ENCODE measurements at regions not wholly inside any gene's neighbourhood (a gene's known extent, or its start where the extent isn't known, plus 50 kb on each side); places are given as distances from the start of the nearest gene placed in this dataset.

GRCh38 chr7:155213385-155213784, 84.3 kb upstream of the INSIG1 start:
- Histone ChIP-seq H3K36me3 (ENCODE audit: control insufficient read depth, insufficient read depth, low read length) (no peaks in the 10 kb centered on the region), H3K27me3 (ENCODE audit: control insufficient read depth, insufficient read depth, low read length) (no peaks in the 10 kb centered on the region), H3K9ac (ENCODE audit: low read depth, low read length) (no peak overlapping the region), H3K9me3 (ENCODE audit: control insufficient read depth, insufficient read depth, low read length) (no peaks in the 10 kb centered on the region), H3K4me3 (ENCODE audit: low read depth, low read length) (no peak overlapping the region), H3K4me1 (ENCODE audit: control insufficient read depth, insufficient read depth, low read length) (no peaks in the 10 kb centered on the region)

GRCh38 chr7:155213955-155214740, 83.5 kb upstream of the INSIG1 start:
- Histone ChIP-seq H3K4me1 (ENCODE audit: control insufficient read depth, insufficient read depth, low read length) (no peaks in the 10 kb centered on the region), H3K27me3 (ENCODE audit: control insufficient read depth, insufficient read depth, low read length) (no peaks in the 10 kb centered on the region), H3K36me3 (ENCODE audit: control insufficient read depth, insufficient read depth, low read length) (no peaks in the 10 kb centered on the region), H3K9me3 (ENCODE audit: control insufficient read depth, insufficient read depth, low read length) (no peaks in the 10 kb centered on the region), H3K4me3 (ENCODE audit: low read depth, low read length) (no peak overlapping the region), H3K9ac (ENCODE audit: low read depth, low read length) (no peak overlapping the region)

GRCh38 chr7:155215576-155216325, 81.9 kb upstream of the INSIG1 start:
- H3K9ac ChIP-seq (ENCODE audit: low read depth, low read length): no peak overlapping the region
- no peaks in the 10 kb centered on the region for H3K36me3 ChIP-seq (ENCODE audit: control insufficient read depth, insufficient read depth, low read length)
- no peaks in the 10 kb centered on the region for H3K27me3 ChIP-seq (ENCODE audit: control insufficient read depth, insufficient read depth, low read length)
- H3K9me3 ChIP-seq (ENCODE audit: control insufficient read depth, insufficient read depth, low read length): no peaks in the 10 kb centered on the region
- H3K4me1 ChIP-seq (ENCODE audit: control insufficient read depth, insufficient read depth, low read length): no peaks in the 10 kb centered on the region
- H3K4me3 ChIP-seq (ENCODE audit: low read depth, low read length): no peak overlapping the region

- Histone ChIP-seq H3K36me3 (ENCODE audit: control insufficient read depth, insufficient read depth, low read length) (no peaks in the 10 kb centered on the region), H3K27me3 (ENCODE audit: control insufficient read depth, insufficient read depth, low read length) (no peaks in the 10 kb centered on the region), H3K4me3 (ENCODE audit: low read depth, low read length) (no peak overlapping the region), H3K9me3 (ENCODE audit: control insufficient read depth, insufficient read depth, low read length) (no peaks in the 10 kb centered on the region), H3K9ac (ENCODE audit: low read depth, low read length) (no peak overlapping the region), H3K4me1 (ENCODE audit: control insufficient read depth, insufficient read depth, low read length) (no peaks in the 10 kb centered on the region)
Observed at GRCh38 chr7:155216475-155217272, 81.0 kb upstream of the INSIG1 start.

GRCh38 chr7:155217634-155218033, 80.0 kb upstream of the INSIG1 start:
- Histone ChIP-seq H3K9me3 (ENCODE audit: control insufficient read depth, insufficient read depth, low read length) (no peaks in the 10 kb centered on the region), H3K4me1 (ENCODE audit: control insufficient read depth, insufficient read depth, low read length) (no peaks in the 10 kb centered on the region), H3K36me3 (ENCODE audit: control insufficient read depth, insufficient read depth, low read length) (no peaks in the 10 kb centered on the region), H3K9ac (ENCODE audit: low read depth, low read length) (no peak overlapping the region), H3K4me3 (ENCODE audit: low read depth, low read length) (no peak overlapping the region), H3K27me3 (ENCODE audit: control insufficient read depth, insufficient read depth, low read length) (no peaks in the 10 kb centered on the region)

GRCh38 chr7:155218276-155219153, 79.2 kb upstream of the INSIG1 start:
- Histone ChIP-seq H3K4me1 (ENCODE audit: control insufficient read depth, insufficient read depth, low read length) (no peaks in the 10 kb centered on the region), H3K9ac (ENCODE audit: low read depth, low read length) (no peak overlapping the region), H3K4me3 (ENCODE audit: low read depth, low read length) (no peak overlapping the region), H3K9me3 (ENCODE audit: control insufficient read depth, insufficient read depth, low read length) (no peaks in the 10 kb centered on the region), H3K27me3 (ENCODE audit: control insufficient read depth, insufficient read depth, low read length) (no peaks in the 10 kb centered on the region), H3K36me3 (ENCODE audit: control insufficient read depth, insufficient read depth, low read length) (no peaks in the 10 kb centered on the region)

- Histone ChIP-seq H3K4me1 (ENCODE audit: control insufficient read depth, insufficient read depth, low read length) (no peaks in the 10 kb centered on the region), H3K9ac (ENCODE audit: low read depth, low read length) (no peak overlapping the region), H3K36me3 (ENCODE audit: control insufficient read depth, insufficient read depth, low read length) (no peaks in the 10 kb centered on the region), H3K27me3 (ENCODE audit: control insufficient read depth, insufficient read depth, low read length) (no peaks in the 10 kb centered on the region), H3K4me3 (ENCODE audit: low read depth, low read length) (no peak overlapping the region), H3K9me3 (ENCODE audit: control insufficient read depth, insufficient read depth, low read length) (no peaks in the 10 kb centered on the region)
Observed at GRCh38 chr7:155219154-155219531, 78.5 kb upstream of the INSIG1 start.

GRCh38 chr7:155219947-155220769, 77.5 kb upstream of the INSIG1 start:
- H3K4me1 ChIP-seq (ENCODE audit: control insufficient read depth, insufficient read depth, low read length): no peaks in the 10 kb centered on the region
- no peaks in the 10 kb centered on the region for H3K27me3 ChIP-seq (ENCODE audit: control insufficient read depth, insufficient read depth, low read length)
- no peak overlapping the region for H3K9ac ChIP-seq (ENCODE audit: low read depth, low read length)
- no peaks in the 10 kb centered on the region for H3K9me3 ChIP-seq (ENCODE audit: control insufficient read depth, insufficient read depth, low read length)
- H3K4me3 ChIP-seq (ENCODE audit: low read depth, low read length): no peak overlapping the region
- no peaks in the 10 kb centered on the region for H3K36me3 ChIP-seq (ENCODE audit: control insufficient read depth, insufficient read depth, low read length)

GRCh38 chr7:155220903-155221302, 76.8 kb upstream of the INSIG1 start:
- H3K9me3 ChIP-seq (ENCODE audit: control insufficient read depth, insufficient read depth, low read length): no peaks in the 10 kb centered on the region
- no peaks in the 10 kb centered on the region for H3K27me3 ChIP-seq (ENCODE audit: control insufficient read depth, insufficient read depth, low read length)
- no peak overlapping the region for H3K9ac ChIP-seq (ENCODE audit: low read depth, low read length)
- H3K4me1 ChIP-seq (ENCODE audit: control insufficient read depth, insufficient read depth, low read length): no peaks in the 10 kb centered on the region
- no peaks in the 10 kb centered on the region for H3K36me3 ChIP-seq (ENCODE audit: control insufficient read depth, insufficient read depth, low read length)
- no peak overlapping the region for H3K4me3 ChIP-seq (ENCODE audit: low read depth, low read length)

GRCh38 chr7:155221547-155221946, 76.1 kb upstream of the INSIG1 start:
- Histone ChIP-seq H3K9me3 (ENCODE audit: control insufficient read depth, insufficient read depth, low read length) (no peaks in the 10 kb centered on the region), H3K9ac (ENCODE audit: low read depth, low read length) (no peak overlapping the region), H3K36me3 (ENCODE audit: control insufficient read depth, insufficient read depth, low read length) (no peaks in the 10 kb centered on the region), H3K4me3 (ENCODE audit: low read depth, low read length) (no peak overlapping the region), H3K27me3 (ENCODE audit: control insufficient read depth, insufficient read depth, low read length) (no peaks in the 10 kb centered on the region), H3K4me1 (ENCODE audit: control insufficient read depth, insufficient read depth, low read length) (no peaks in the 10 kb centered on the region)

All from iPS-15b (cell line).